ENCODE measurements at regions not wholly inside any gene's neighbourhood (a gene's known extent, or its start where the extent isn't known, plus 50 kb on each side); places are given as distances from the start of the nearest gene placed in this dataset.

GRCh38 chr4:130600706-130601105, 1504.8 kb downstream of the C4orf33 start:
- TF ChIP-seq, protein P1, sequence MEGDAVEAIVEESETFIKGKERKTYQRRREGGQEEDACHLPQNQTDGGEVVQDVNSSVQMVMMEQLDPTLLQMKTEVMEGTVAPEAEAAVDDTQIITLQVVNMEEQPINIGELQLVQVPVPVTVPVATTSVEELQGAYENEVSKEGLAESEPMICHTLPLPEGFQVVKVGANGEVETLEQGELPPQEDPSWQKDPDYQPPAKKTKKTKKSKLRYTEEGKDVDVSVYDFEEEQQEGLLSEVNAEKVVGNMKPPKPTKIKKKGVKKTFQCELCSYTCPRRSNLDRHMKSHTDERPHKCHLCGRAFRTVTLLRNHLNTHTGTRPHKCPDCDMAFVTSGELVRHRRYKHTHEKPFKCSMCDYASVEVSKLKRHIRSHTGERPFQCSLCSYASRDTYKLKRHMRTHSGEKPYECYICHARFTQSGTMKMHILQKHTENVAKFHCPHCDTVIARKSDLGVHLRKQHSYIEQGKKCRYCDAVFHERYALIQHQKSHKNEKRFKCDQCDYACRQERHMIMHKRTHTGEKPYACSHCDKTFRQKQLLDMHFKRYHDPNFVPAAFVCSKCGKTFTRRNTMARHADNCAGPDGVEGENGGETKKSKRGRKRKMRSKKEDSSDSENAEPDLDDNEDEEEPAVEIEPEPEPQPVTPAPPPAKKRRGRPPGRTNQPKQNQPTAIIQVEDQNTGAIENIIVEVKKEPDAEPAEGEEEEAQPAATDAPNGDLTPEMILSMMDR (IDR thresholded peaks at IDR 0.05) = no peak
- Histone ChIP-seq H3K79me2 (ENCODE audit: insufficient read depth, low read length) (no peaks in the 10 kb centered on the region), H3K4me3 (replicated peaks in 1 of 3; ENCODE audit: low read depth in 2 of 3, low read length in 3 of 3) (no peak overlapping the region), H2AFZ (ENCODE audit: insufficient read depth, low read depth, low read length, poor library complexity, severe bottlenecking) (no peak overlapping the region), H3K9me3 (replicated peaks in 1 of 2; ENCODE audit: control insufficient read depth in 1 of 2, insufficient read depth in 1 of 2, low read length in 2 of 2) (no peaks in the 10 kb centered on the region), H3K4me1 (ENCODE audit: control insufficient read depth in 1 of 2, insufficient read depth in 2 of 2, low read length in 2 of 2) (no peaks in the 10 kb centered on the region), H3K9ac (ENCODE audit: insufficient read depth, low read length, poor library complexity, severe bottlenecking) (no peak overlapping the region), H3K4me2 (replicated peaks; ENCODE audit: extremely low read depth, low read length, poor library complexity, severe bottlenecking) (no peak overlapping the region), H3K27ac (ENCODE audit: low read depth in 1 of 2, low read length in 2 of 2) (no peak overlapping the region), H3K27me3 (ENCODE audit: control insufficient read depth in 2 of 2, insufficient read depth in 2 of 2, low read length in 2 of 2) (no peaks in the 10 kb centered on the region), H4K20me1 (ENCODE audit: insufficient read depth, low read length) (no peaks in the 10 kb centered on the region), H3K36me3 (replicated peaks in 1 of 2; ENCODE audit: control insufficient read depth in 1 of 2, insufficient read depth in 2 of 2, low read length in 2 of 2) (no peaks in the 10 kb centered on the region)
- Mint-ChIP-seq H3K27ac (no peak overlapping the region), H3K4me1 (no peaks in the 10 kb centered on the region), H3K4me3 (no peak overlapping the region), H3K9me3 (no peaks in the 10 kb centered on the region), H3K27me3 (ENCODE audit: low read depth in 3 of 3) (peaks cover 0 to 2% (median 2%) of the 10 kb centered on the region in 3 donors), H3K36me3 (no peaks in the 10 kb centered on the region)
- no peak for DNase-seq
- intact Hi-C loops (cut with micrococcal nuclease) = no loop called here
- 76% methylated on average over 4 of the region's 4 CpGs for WGBS (ENCODE audit: insufficient coverage)

DNA sequence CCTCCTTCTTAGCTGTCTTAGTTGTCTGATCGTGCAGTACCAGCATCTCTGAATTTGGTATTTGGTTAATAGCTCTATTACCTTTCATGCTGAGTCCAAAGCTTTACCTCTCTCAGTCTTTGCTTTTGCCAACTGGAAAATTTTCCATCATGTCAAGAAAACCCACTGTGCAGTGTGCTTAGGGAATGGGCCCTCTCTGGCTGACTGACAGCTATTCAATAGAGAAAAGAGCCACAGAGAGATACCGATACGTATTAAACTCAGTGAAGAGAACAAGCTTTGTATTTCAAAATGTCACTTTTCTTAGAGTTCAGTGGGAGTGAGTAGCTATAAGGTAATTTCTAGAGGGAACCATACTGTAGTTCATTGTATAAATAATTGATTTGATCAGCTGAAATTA, 1507.1 kb downstream of the C4orf33 start:
- Mint-ChIP-seq H3K9me3 (no peaks in the 10 kb centered on the region), H3K4me1 (no peaks in the 10 kb centered on the region), H3K27me3 (ENCODE audit: low read depth in 3 of 3) (peaks cover 0 to 2% (median 2%) of the 10 kb centered on the region in 3 donors), H3K4me3 (no peak overlapping the region), H3K27ac (no peak overlapping the region), H3K36me3 (no peaks in the 10 kb centered on the region)
- Histone ChIP-seq H3K9ac (ENCODE audit: insufficient read depth, low read length, poor library complexity, severe bottlenecking) (no peak overlapping the region), H3K4me2 (replicated peaks; ENCODE audit: extremely low read depth, low read length, poor library complexity, severe bottlenecking) (no peak overlapping the region), H3K79me2 (ENCODE audit: insufficient read depth, low read length) (no peaks in the 10 kb centered on the region), H3K9me3 (replicated peaks in 1 of 2; ENCODE audit: control insufficient read depth in 1 of 2, insufficient read depth in 1 of 2, low read length in 2 of 2) (no peaks in the 10 kb centered on the region), H3K4me1 (ENCODE audit: control insufficient read depth in 1 of 2, insufficient read depth in 2 of 2, low read length in 2 of 2) (no peaks in the 10 kb centered on the region), H3K4me3 (replicated peaks in 1 of 3; ENCODE audit: low read depth in 2 of 3, low read length in 3 of 3) (no peak overlapping the region), H4K20me1 (ENCODE audit: insufficient read depth, low read length) (no peaks in the 10 kb centered on the region), H3K27ac (ENCODE audit: low read depth in 1 of 2, low read length in 2 of 2) (no peak overlapping the region), H3K36me3 (replicated peaks in 1 of 2; ENCODE audit: control insufficient read depth in 1 of 2, insufficient read depth in 2 of 2, low read length in 2 of 2) (no peaks in the 10 kb centered on the region), H3K27me3 (ENCODE audit: control insufficient read depth in 2 of 2, insufficient read depth in 2 of 2, low read length in 2 of 2) (no peaks in the 10 kb centered on the region), H2AFZ (ENCODE audit: insufficient read depth, low read depth, low read length, poor library complexity, severe bottlenecking) (no peak overlapping the region)
- 100% methylated on average over 1 of the region's 3 CpGs for WGBS (ENCODE audit: insufficient coverage)
- DNase-seq = no peak
- intact Hi-C loops (cut with micrococcal nuclease) = no loop called here
- TF ChIP-seq, protein P1 (IDR thresholded peaks at IDR 0.05) = no peak
